ENCODE measurements at regions not wholly inside any gene's neighbourhood (a gene's known extent, or its start where the extent isn't known, plus 50 kb on each side); places are given as distances from the start of the nearest gene placed in this dataset.
"Not testable (repeated sequence)": the region's sequence is repeated elsewhere in the genome, so short reads cannot be mapped to it uniquely, and the experiment has no call there.

DNA sequence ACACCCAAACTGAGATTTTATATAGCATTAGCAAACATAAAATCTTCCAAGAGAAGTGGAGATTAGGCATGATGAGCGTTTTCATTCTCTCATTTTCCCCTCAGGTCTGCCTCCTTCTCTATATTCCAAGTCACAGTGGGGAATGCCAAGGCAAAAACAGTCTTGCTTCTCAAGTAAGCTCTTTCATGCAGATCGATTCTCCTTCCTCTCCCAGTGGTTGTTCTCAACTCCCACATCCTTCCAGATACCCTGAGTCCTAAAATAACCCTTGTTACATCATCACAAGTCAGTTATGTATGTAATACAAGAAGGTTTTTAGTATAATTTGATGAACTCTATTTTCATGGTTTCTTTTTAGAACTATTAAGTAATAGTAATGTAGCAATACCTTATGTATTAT is 150.6 kb downstream of the TXNL1 start:
- no peak for DNase-seq

DNA sequence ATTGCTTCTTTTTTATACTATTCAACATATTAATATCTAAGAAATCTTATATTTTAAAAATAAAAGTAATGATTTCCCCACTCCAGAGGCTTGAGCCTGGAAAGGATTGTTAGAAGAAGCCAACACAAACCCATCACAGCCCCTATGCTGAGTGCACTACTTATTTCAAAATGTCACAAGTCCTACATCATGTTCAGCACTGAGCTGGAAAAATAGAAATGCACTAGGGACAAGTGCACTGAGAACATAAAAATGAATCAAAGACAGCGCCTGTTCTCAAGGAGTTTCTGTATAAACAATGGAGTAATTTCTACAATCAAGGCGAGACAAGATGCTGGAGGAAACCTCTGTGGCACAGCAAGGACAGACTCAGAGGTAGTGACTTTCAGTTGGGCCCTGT is 155.0 kb downstream of the TXNL1 start:
- DNase-seq, result no peak

GRCh38 chr18:56482813-56483212 is 155.6 kb downstream of the TXNL1 start:
- DNase-seq, result not testable (repeated sequence)

- no peak for DNase-seq
Measured at GRCh38 chr18:56481751-56482150, 156.6 kb downstream of the TXNL1 start.

DNA sequence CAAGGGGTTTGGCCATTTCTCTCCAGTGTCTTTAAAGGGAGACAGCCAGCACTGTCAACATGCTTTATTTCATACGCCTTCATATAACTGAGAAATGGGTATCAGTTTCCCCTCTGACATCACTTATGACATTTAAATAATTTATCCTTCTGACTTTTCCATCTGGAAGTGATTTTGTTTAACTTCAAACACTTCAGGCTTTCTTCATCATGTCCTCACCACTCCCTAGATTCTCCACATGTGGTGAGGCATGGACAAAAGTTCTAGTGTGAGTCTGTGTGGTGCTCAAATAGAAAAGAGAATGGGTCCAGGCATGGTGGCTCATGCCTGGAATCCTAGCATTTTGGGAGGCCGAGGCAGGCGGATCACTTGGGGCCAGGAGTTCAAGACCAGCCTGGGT is 158.6 kb downstream of the TXNL1 start:
- DNase-seq, result no peak

- DNase-seq, result no peak
Measured at GRCh38 chr18:56475250-56475649, 163.1 kb downstream of the TXNL1 start.

- no peak for DNase-seq
Measured at GRCh38 chr18:56473400-56474024, 164.9 kb downstream of the TXNL1 start.

DNA sequence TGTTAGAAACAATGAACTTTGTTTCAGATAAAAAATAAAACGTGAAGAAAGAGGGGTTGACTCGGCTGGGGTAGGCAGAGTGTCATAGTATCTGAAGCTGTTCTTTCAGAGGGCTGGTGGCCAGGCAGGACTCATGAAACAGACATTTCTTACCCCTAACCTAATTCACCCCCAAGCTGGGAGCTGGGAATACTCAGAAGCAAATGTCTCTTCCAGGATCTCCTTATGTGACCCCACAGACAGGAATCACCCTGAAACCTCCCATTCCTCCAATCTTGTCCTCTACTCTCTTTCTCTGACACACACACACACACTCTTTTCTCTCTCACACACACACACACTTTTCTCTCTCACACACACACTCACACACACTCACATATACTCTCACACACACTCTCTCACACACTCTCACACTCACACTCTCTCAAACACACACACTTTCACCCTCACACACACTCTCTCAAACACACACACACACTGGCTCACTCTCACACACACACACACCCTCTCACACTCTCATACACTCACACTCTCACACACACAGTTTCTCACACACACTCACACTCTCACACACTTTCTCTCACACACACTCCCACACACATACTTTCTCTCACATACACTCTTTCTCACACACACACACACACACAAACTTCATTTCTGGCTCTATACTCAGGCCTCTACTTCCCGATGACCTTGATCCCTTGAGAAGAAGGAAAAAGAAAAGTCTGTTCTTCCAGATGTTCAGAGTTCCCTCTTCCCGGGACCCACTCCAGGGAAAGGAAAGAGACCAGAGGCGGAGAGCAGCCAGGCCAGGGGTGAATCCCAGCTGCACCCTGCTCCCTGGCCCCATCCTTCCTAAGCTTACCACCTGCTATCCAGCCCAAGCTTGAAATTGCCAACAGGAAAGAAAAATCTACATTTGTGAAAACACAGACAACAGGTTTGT is 167.7 kb downstream of the TXNL1 start:
- no peak for DNase-seq

GRCh38 chr18:56469582-56469981 is 168.8 kb downstream of the TXNL1 start:
- DNase-seq, result no peak

DNA sequence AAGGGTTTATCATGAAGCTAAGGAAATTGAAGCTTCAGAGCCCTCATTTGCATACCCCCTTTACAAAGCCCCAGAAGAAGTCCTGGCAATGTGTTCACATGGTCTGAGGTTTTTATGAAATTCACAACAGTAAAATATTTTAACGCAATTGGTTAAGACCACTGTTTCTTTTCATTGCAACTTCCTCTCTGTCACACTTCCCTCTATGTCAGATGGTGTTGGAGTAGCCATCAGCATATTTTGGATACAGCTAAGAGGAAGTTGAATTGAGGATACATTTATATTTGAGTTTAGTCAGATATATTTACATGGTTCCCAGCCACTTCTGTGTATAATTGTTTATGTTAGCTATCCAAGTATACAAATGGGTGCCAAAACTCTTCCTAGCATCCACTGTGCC is 170.0 kb downstream of the TXNL1 start:
- DNase-seq, result no peak

GRCh38 chr18:56462276-56462675 is 176.1 kb downstream of the TXNL1 start:
- no peak for DNase-seq

- DNase-seq, result no peak
Measured at GRCh38 chr18:56461151-56461550, 177.2 kb downstream of the TXNL1 start.

DNA sequence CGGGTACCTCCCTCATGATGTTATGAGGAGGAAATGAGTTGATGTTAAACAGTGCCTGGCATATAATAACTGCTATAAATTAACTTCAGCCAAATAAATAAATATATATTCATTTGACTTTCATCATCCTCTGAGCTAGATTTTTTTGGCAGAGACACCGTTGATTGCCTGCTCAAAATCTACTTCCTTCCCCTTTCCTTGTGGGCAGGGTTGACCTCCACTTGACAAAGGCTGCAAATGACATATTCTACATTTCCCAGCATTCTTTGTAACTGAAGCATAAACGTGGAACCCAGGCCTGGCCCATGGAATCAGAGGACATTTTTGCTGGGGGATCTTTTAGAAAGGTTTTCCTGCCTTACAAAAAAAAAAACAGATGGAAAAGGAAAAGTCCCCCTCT is 177.8 kb downstream of the TXNL1 start:
- no peak for DNase-seq

DNA sequence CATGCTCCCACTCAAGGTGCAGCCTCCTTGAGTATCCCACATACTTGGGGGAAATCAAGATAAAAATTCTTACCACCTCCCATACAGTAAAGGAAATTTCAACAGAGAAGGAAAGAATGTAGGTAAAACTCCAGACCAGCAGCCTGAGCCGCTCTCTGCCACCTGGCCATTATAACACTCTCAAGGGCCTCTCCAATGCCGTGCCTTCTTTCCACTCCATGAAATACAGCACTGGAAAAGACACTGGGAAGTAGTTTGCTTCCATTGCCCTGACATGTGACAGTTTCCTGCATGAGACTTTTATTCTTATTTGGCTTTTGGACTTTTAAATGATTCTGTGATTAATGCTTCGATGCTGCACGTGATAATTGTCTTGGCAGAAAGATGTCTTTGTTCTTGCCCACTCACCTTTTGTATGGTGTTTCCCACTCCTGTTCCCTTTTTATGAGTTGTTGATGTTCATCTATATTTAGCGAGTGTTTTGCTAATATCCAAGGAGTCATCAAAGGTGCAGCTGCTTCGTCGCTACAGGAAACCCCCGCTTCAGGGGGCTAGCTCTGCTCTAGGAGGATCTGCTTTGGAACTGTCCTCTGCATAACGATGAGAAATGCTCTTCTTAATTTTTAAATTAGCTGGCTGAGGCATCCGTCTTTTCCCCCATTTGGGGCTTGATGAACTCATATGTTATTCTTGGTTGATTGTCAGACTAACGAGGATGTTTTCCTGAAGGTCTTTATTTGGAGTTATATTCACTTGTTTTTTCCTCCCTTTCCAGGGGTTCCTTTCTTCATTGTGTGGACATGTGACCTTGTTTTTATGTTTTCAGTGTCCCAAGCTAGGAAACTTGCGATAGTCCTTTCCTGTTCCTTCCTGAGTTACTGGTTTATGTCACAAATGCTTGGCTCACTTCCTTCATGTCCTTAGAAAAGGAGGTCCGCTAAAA is 179.4 kb downstream of the TXNL1 start:
- no peak for DNase-seq

GRCh38 chr18:56455874-56456273 is 182.5 kb downstream of the TXNL1 start:
- no peak for DNase-seq

- no peak for DNase-seq
Measured at GRCh38 chr18:56455141-56455540, 183.3 kb downstream of the TXNL1 start.

GRCh38 chr18:56453631-56454030 is 184.8 kb downstream of the TXNL1 start:
- DNase-seq, result no peak

GRCh38 chr18:56451188-56451587 is 187.2 kb downstream of the TXNL1 start:
- DNase-seq, result no peak

GRCh38 chr18:56448751-56449150 is 189.6 kb downstream of the TXNL1 start:
- no peak for DNase-seq

GRCh38 chr18:56445422-56445821 is 193.0 kb downstream of the TXNL1 start:
- no peak for DNase-seq

- no peak for DNase-seq
Measured at GRCh38 chr18:56444201-56444600, 194.2 kb downstream of the TXNL1 start.

DNA sequence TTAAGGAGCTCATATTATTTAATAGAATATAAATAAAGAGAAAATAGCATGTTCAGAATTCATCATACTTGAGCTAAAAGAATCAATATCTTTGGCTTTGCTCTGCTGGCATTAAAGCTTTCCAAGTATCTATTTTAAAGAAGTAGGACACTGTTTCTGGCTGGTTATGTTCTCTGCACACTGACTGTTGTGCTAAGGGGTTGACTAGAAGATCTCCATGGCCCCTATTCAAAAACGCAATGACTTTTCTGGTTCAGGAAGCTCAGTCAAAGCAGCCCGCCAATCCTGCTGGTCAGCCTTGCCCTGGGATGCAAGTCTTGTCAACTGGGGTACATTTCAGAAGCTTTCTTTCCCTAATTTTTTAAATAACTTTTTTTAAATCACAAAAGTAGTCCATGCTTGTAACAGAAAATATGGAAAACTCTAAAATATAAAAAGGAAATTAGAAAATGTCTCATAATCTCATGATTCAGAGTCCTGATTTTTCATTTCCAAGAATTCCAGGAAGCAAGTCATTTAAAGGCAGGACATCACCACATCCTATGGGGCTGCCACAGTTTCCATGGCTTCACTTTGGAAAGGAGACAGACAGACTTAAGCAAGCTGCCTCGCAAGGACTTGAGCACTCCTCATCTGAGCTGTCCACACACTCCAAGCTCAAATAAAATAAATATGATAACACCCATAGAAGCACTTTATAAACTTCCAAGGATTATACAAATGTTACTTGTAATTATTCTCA is 195.1 kb downstream of the TXNL1 start:
- DNase-seq, result no peak
